ENCODE measurements at regions not wholly inside any gene's neighbourhood (a gene's known extent, or its start where the extent isn't known, plus 50 kb on each side); places are given as distances from the start of the nearest gene placed in this dataset.

- no peak for TF ChIP-seq CTCF (IDR thresholded peaks at IDR 0.05)
- no peak for TF ChIP-seq POLR2A (IDR thresholded peaks at IDR 0.05)
Measured at GRCh38 chr11:109147726-109148125, 274.3 kb upstream of the C11orf87 start.

GRCh38 chr11:109148669-109149068, 273.3 kb upstream of the C11orf87 start:
- no peak for DNase-seq
- intact Hi-C loops (cut with DNase I): no loop called here
- no peak overlapping the region for H3K27ac ChIP-seq
- H3K4me3 ChIP-seq: no peak overlapping the region
- no peaks in the 10 kb centered on the region for H3K4me1 ChIP-seq
- H3K36me3 ChIP-seq: no peaks in the 10 kb centered on the region
- H3K9me3 ChIP-seq: no peaks in the 10 kb centered on the region
- TF ChIP-seq POLR2A (IDR thresholded peaks at IDR 0.05) (no peak), CTCF (IDR thresholded peaks at IDR 0.05) (no peak)
- no peak for ATAC-seq
- WGBS (ENCODE audit: insufficient coverage, low coverage, low lambda C conversion rate, missing lambda C conversion rate): 43% methylated on average over 2 of the region's 2 CpGs
- H3K27me3 ChIP-seq: no peaks in the 10 kb centered on the region

More at GRCh38 chr11:109147726-109148125, 274.3 kb upstream of the C11orf87 start:
- Histone ChIP-seq H3K4me1 (no peaks in the 10 kb centered on the region), H3K4me3 (no peak overlapping the region), H3K36me3 (no peaks in the 10 kb centered on the region), H3K27ac (no peak overlapping the region), H3K9me3 (no peaks in the 10 kb centered on the region), H3K27me3 (no peaks in the 10 kb centered on the region)
- no peak for ATAC-seq
- intact Hi-C loops (cut with DNase I): no loop called here
- no peak for DNase-seq

DNA sequence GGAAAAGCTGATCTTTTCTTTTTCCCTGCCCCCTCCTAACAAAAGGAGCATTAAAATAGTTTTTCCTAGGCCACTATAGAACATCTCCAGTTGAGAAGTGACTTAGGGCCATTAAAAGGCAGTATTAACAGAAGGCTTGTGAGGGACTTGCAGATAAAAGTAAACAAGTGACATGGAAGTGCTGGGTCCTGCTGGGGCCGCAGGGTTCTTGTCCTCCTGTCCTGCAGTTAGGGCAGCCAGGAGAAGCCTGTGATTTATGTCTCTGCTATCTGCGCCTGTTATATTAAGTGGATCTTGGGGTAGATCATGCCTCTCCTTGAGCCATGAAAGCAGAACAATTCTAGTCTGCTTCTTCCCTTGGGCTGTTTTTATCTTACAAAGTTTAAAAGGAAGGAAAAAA, 271.4 kb upstream of the C11orf87 start:
- no peaks in the 10 kb centered on the region for H3K9me3 ChIP-seq
- no peaks in the 10 kb centered on the region for H3K27me3 ChIP-seq
- 54% methylated on average over 2 of the region's 2 CpGs for WGBS (ENCODE audit: insufficient coverage, low coverage, low lambda C conversion rate, missing lambda C conversion rate)
- intact Hi-C loops (cut with DNase I): no loop called here
- no peak for DNase-seq
- no peaks in the 10 kb centered on the region for H3K36me3 ChIP-seq
- ATAC-seq: no peak
- no peak overlapping the region for H3K27ac ChIP-seq
- TF ChIP-seq CTCF (IDR thresholded peaks at IDR 0.05) (no peak), POLR2A (IDR thresholded peaks at IDR 0.05) (no peak)
- H3K4me1 ChIP-seq: no peaks in the 10 kb centered on the region
- H3K4me3 ChIP-seq: no peak overlapping the region

DNA sequence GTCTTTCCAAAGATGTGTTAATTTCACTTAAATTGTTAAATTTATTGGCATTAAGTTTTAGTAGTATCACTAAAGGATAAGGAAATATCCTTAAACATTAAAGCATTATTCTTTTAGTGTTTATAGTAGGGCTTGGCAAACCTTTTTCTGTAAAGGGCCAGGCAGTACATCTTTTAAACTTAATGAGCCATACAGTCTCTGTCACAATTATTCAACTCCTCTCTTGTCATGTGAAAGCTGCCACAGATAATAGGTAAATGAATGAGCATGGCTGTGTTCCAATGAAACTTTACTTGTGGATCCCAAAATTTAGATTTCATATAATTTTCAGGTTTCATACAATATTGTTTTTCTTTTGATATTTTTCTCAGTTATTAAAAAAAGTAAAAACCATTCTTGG, 268.2 kb upstream of the C11orf87 start:
- no peaks in the 10 kb centered on the region for H3K4me1 ChIP-seq
- DNase-seq (no peak), ATAC-seq (no peak)
- no peaks in the 10 kb centered on the region for H3K36me3 ChIP-seq
- no peaks in the 10 kb centered on the region for H3K27me3 ChIP-seq
- H3K27ac ChIP-seq: no peak overlapping the region
- TF ChIP-seq CTCF (IDR thresholded peaks at IDR 0.05): no peak
- TF ChIP-seq POLR2A (IDR thresholded peaks at IDR 0.05): no peak
- intact Hi-C loops (cut with DNase I): no loop called here
- no peaks in the 10 kb centered on the region for H3K9me3 ChIP-seq
- no peak overlapping the region for H3K4me3 ChIP-seq

- Histone ChIP-seq H3K4me3 (no peak overlapping the region), H3K4me1 (no peaks in the 10 kb centered on the region), H3K27me3 (no peaks in the 10 kb centered on the region), H3K9me3 (no peaks in the 10 kb centered on the region), H3K36me3 (no peaks in the 10 kb centered on the region), H3K27ac (no peak overlapping the region)
- intact Hi-C loops (cut with DNase I): no loop called here
- no peak for TF ChIP-seq CTCF (IDR thresholded peaks at IDR 0.05)
- TF ChIP-seq POLR2A (IDR thresholded peaks at IDR 0.05): no peak
- DNase-seq (no peak), ATAC-seq (no peak)
Measured at GRCh38 chr11:109155291-109155690, 266.7 kb upstream of the C11orf87 start.

Data from right lobe of liver (tissue), 6 donors.